ENCODE measurements at regions not wholly inside any gene's neighbourhood (a gene's known extent, or its start where the extent isn't known, plus 50 kb on each side); places are given as distances from the start of the nearest gene placed in this dataset.

DNA sequence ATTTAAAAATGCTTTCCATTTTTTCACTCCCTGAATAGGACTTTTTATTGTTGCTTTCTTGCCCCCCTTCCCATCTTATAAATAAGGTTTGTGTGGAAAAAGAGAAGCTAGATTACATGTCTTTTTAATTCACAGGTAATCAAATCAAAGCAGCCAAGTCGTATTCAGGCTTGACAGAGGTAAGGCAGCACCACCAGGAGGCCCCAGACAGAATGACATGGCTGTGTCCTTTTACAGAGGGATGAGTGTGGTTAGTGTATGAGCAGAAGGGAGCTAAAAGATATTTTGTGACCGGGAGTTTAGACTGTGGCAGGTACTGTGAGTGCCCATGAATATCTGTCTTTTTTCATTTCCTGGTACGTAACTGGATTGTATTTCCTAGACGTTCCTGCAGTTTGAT is 596.1 kb downstream of the ETNK1 start:
- TF ChIP-seq, protein P1, sequence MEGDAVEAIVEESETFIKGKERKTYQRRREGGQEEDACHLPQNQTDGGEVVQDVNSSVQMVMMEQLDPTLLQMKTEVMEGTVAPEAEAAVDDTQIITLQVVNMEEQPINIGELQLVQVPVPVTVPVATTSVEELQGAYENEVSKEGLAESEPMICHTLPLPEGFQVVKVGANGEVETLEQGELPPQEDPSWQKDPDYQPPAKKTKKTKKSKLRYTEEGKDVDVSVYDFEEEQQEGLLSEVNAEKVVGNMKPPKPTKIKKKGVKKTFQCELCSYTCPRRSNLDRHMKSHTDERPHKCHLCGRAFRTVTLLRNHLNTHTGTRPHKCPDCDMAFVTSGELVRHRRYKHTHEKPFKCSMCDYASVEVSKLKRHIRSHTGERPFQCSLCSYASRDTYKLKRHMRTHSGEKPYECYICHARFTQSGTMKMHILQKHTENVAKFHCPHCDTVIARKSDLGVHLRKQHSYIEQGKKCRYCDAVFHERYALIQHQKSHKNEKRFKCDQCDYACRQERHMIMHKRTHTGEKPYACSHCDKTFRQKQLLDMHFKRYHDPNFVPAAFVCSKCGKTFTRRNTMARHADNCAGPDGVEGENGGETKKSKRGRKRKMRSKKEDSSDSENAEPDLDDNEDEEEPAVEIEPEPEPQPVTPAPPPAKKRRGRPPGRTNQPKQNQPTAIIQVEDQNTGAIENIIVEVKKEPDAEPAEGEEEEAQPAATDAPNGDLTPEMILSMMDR (IDR thresholded peaks at IDR 0.05; ENCODE audit: insufficient read depth, low read length, poor library complexity, severe bottlenecking), result peak; percentile 33
- H3K27me3 ChIP-seq (ENCODE audit: control insufficient read depth, insufficient read depth, low read length), result no peaks in the 10 kb centered on the region
- DNase-seq (ENCODE audit: low read depth), result no peak
- no peaks in the 10 kb centered on the region for H3K36me3 ChIP-seq (ENCODE audit: control insufficient read depth, insufficient read depth, low read length)
- no peak overlapping the region for H3K4me3 ChIP-seq (ENCODE audit: low read depth, low read length)

DNA sequence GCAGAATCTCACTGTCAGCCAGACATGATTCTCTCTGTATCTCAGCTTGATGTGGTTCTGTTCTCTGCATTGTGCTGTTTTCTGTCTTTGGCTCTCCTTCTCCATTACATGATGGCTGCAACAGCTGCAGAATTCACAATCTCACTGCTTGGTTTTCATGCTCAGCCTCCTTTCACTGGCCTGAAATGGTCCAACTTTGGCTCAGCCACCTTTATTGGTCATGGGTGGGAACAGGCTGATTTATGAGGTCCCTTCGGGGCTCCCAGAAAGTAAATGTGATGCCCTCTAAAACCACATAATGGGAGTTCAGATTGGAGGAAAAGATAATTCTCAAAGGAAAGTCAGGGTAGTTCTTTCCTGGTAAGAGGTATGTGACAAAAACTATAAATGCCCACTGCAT is 597.0 kb downstream of the ETNK1 start:
- Histone ChIP-seq H3K27me3 (ENCODE audit: control insufficient read depth, insufficient read depth, low read length) (no peaks in the 10 kb centered on the region), H3K36me3 (ENCODE audit: control insufficient read depth, insufficient read depth, low read length) (no peaks in the 10 kb centered on the region), H3K4me3 (ENCODE audit: low read depth, low read length) (no peak overlapping the region)
- no peak for DNase-seq (ENCODE audit: low read depth)
- TF ChIP-seq, protein P1 (IDR thresholded peaks at IDR 0.05; ENCODE audit: insufficient read depth, low read length, poor library complexity, severe bottlenecking), result no peak

DNA sequence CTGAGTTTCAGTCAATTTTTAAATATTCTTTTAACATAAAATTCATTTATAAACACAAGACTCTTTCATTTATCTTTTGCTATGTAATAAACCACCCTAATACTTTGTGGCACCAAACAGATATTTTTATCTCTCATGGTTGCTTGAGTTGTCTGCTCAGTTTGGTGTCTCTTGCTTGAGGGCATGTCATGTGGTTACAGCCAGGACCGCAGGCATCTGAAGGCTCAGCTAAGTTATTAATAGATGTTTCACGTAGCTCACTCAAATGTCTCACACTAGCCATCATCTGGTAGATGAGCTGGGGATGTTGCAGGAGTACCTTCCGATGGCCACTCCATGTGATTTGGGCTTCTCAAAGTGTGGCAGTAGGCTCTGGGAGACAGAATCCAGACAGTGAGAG is 597.8 kb downstream of the ETNK1 start:
- Histone ChIP-seq H3K4me3 (ENCODE audit: low read depth, low read length) (no peak overlapping the region), H3K27me3 (ENCODE audit: control insufficient read depth, insufficient read depth, low read length) (no peaks in the 10 kb centered on the region), H3K36me3 (ENCODE audit: control insufficient read depth, insufficient read depth, low read length) (no peaks in the 10 kb centered on the region)
- no peak for DNase-seq (ENCODE audit: low read depth)
- TF ChIP-seq, protein P1 (IDR thresholded peaks at IDR 0.05; ENCODE audit: insufficient read depth, low read length, poor library complexity, severe bottlenecking), result no peak

DNA sequence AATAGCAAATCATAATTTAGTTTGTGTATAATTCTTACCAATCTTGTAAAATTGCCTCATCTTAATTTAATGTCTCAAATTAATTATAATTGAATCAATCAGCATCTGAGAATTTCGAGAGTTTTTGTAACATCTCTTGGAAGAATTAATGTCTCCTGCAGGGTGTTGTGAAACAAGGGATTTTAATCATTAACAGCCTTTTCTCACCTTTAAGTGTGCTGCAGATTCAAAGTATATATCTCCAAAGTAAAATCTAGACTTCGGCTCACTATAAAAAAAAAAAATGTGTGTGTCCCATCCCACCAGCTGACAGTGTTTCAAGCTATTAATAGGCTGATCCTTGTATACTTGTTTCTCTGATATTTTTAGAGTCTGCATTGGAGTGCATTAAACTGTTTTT is 603.1 kb downstream of the ETNK1 start:
- Histone ChIP-seq H3K36me3 (ENCODE audit: control insufficient read depth, insufficient read depth, low read length) (no peaks in the 10 kb centered on the region), H3K4me3 (ENCODE audit: low read depth, low read length) (no peak overlapping the region), H3K27me3 (ENCODE audit: control insufficient read depth, insufficient read depth, low read length) (no peaks in the 10 kb centered on the region)
- DNase-seq (ENCODE audit: low read depth), result no peak
- TF ChIP-seq, protein P1 (IDR thresholded peaks at IDR 0.05; ENCODE audit: insufficient read depth, low read length, poor library complexity, severe bottlenecking), result no peak

DNA sequence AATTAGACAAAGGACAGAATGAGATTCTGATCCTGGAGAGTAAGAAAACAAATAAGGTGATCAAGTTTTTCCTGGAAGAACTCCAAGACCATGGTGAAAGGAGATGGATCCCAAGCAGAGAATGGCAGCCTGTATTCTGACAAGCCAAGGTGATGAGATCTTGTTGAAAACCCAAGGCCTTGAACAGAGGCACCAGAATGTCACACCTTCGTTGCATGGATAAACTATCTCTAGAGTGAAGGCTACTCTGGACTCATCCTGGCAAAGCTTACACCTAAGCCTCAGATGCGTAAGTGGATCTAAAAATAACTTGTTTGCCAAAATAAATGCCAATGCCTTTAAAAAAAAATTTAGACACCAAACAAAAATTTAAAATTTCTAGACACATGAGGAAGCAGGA is 605.9 kb downstream of the ETNK1 start:
- H3K4me3 ChIP-seq (ENCODE audit: low read depth, low read length), result no peak overlapping the region
- no peaks in the 10 kb centered on the region for H3K36me3 ChIP-seq (ENCODE audit: control insufficient read depth, insufficient read depth, low read length)
- no peaks in the 10 kb centered on the region for H3K27me3 ChIP-seq (ENCODE audit: control insufficient read depth, insufficient read depth, low read length)
- TF ChIP-seq, protein P1 (IDR thresholded peaks at IDR 0.05; ENCODE audit: insufficient read depth, low read length, poor library complexity, severe bottlenecking), result no peak
- DNase-seq (ENCODE audit: low read depth), result no peak

DNA sequence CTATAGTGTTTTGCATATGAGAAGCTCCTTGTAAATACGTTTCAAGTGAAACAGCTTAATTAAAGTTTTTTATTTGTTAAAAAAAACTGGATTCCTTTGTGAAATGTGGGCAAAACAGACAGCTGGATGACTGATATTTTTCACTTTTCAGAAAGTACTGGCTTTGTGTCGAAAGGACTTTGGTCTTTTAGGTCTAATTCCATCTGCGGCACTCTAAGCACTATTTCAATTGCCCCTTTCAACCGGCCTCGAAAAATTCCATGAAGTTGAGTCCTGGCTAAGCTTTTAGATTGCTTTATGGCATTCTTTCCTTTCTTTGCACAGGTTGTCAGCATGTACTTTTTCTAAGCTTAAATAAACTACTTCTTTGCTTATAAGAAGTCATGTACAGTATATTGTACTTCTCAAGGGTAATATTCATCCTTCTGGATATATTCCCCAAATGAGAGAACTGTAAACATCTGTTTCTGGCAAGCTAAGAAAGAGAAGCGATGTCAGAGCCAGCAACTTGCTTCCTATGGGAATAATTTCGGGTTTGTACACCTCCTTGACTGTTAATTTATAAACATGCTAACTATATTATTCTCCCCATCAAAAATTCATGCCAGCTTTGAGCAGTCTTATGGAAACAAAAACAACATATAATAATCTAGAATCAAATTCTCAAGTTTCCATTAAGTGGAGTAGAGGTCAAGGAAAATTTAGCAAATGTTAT is 611.3 kb downstream of the ETNK1 start:
- TF ChIP-seq, protein P1 (IDR thresholded peaks at IDR 0.05; ENCODE audit: insufficient read depth, low read length, poor library complexity, severe bottlenecking), result no peak
- DNase-seq (ENCODE audit: low read depth), result no peak
- Histone ChIP-seq H3K36me3 (ENCODE audit: control insufficient read depth, insufficient read depth, low read length) (no peaks in the 10 kb centered on the region), H3K4me3 (ENCODE audit: low read depth, low read length) (no peak overlapping the region), H3K27me3 (ENCODE audit: control insufficient read depth, insufficient read depth, low read length) (no peaks in the 10 kb centered on the region)

Measured in kidney epithelial cell (primary cell).